Activated naive CD4-positive, alpha-beta T cell treated with anti-CD3 and anti-CD28 coated beads, Interleukin-2, amount 10 ng/mL, durations not matched to agents 7 days and 5 days (primary cell): ENCODE measurements at regions not wholly inside any gene's neighbourhood (a gene's known extent, or its start where the extent isn't known, plus 50 kb on each side); places are given as distances from the start of the nearest gene placed in this dataset.

ENCODE experiments used
- CTCF ChIA-PET: fragments of 350-600 bp; sonication (Branson Sonifier 250); formaldehyde crosslinking; loops from one replicate; lab custom pipeline; 2021; ENCODE audit warnings: antibody characterized with exemption; lab: Charles Lee
- DNase-seq: peaks from one replicate; pipeline ENCODE4 v3.0.0-alpha.2; 2020
- H3K27ac Mint-ChIP-seq: one replicate; pipeline ENCODE4 v1.8.0; 2021; ENCODE audit warnings: mild to moderate bottlenecking, moderate library complexity, mixed read lengths
- H3K27me3 Mint-ChIP-seq: one replicate; pipeline ENCODE4 v1.8.0; 2021; ENCODE audit warnings: mild to moderate bottlenecking, mixed read lengths
- H3K36me3 Mint-ChIP-seq: one replicate; pipeline ENCODE4 v1.8.0; 2021; ENCODE audit warnings: mixed read lengths
- H3K4me1 Mint-ChIP-seq: one replicate; pipeline ENCODE4 v1.8.0; 2021; ENCODE audit warnings: mixed read lengths
- H3K4me3 Mint-ChIP-seq: one replicate; pipeline ENCODE4 v1.8.0; 2021; ENCODE audit warnings: mild to moderate bottlenecking, moderate library complexity, mixed read lengths
- H3K9me3 Mint-ChIP-seq: one replicate; pipeline ENCODE4 v1.8.0; 2021; ENCODE audit warnings: mixed read lengths

GRCh38 chr7:80082213-80082612, 52.4 kb upstream of the GNAI1 start:
- no peaks in the 10 kb centered on the region for H3K27me3 Mint-ChIP-seq
- no peak for DNase-seq
- no peak overlapping the region for H3K4me3 Mint-ChIP-seq
- CTCF ChIA-PET = no interaction called here
- H3K4me1 Mint-ChIP-seq = peaks cover 11% of the 10 kb centered on the region
- H3K36me3 Mint-ChIP-seq = no peaks in the 10 kb centered on the region
- H3K27ac Mint-ChIP-seq = no peak overlapping the region
- no peaks in the 10 kb centered on the region for H3K9me3 Mint-ChIP-seq

GRCh38 chr7:80078886-80079285, 55.7 kb upstream of the GNAI1 start:
- Mint-ChIP-seq H3K4me3 (no peak overlapping the region), H3K4me1 (peaks cover 11% of the 10 kb centered on the region), H3K27me3 (no peaks in the 10 kb centered on the region), H3K36me3 (no peaks in the 10 kb centered on the region), H3K27ac (no peak overlapping the region), H3K9me3 (no peaks in the 10 kb centered on the region)
- CTCF ChIA-PET = interaction anchor here (0.6 to 1.1 kb wide), 2 partner anchors 18 to 23 kb away, joined by 3 read pairs; no protein-coding TSS in a partner anchor
- no peak for DNase-seq

GRCh38 chr7:80078159-80078731, 56.4 kb upstream of the GNAI1 start:
- CTCF ChIA-PET = interaction anchor here (0.6 to 1.1 kb wide), 2 partner anchors 18 to 23 kb away, joined by 3 read pairs; no protein-coding TSS in a partner anchor
- no peaks in the 10 kb centered on the region for H3K9me3 Mint-ChIP-seq
- H3K27ac Mint-ChIP-seq = no peak overlapping the region
- H3K4me3 Mint-ChIP-seq = peak overlapping the region; percentile 64
- DNase-seq = no peak
- H3K4me1 Mint-ChIP-seq = peaks cover 11% of the 10 kb centered on the region
- no peaks in the 10 kb centered on the region for H3K27me3 Mint-ChIP-seq
- H3K36me3 Mint-ChIP-seq = no peaks in the 10 kb centered on the region

GRCh38 chr7:80070391-80070790, 64.2 kb upstream of the GNAI1 start:
- Mint-ChIP-seq H3K9me3 (peaks cover 3% of the 10 kb centered on the region), H3K27ac (no peak overlapping the region), H3K36me3 (no peaks in the 10 kb centered on the region), H3K27me3 (no peaks in the 10 kb centered on the region), H3K4me3 (no peak overlapping the region), H3K4me1 (no peaks in the 10 kb centered on the region)
- CTCF ChIA-PET = interaction anchor here (1.6 kb wide), 1 partner anchor 9 kb away, joined by 4 read pairs; no protein-coding TSS in a partner anchor
- DNase-seq = no peak

- no peaks in the 10 kb centered on the region for H3K27me3 Mint-ChIP-seq
- no peak overlapping the region for H3K27ac Mint-ChIP-seq
- DNase-seq = no peak
- H3K36me3 Mint-ChIP-seq = no peaks in the 10 kb centered on the region
- CTCF ChIA-PET = no interaction called here
- H3K4me1 Mint-ChIP-seq = no peaks in the 10 kb centered on the region
- peaks cover 3% of the 10 kb centered on the region for H3K9me3 Mint-ChIP-seq
- H3K4me3 Mint-ChIP-seq = no peak overlapping the region
Measured at GRCh38 chr7:80066639-80067038, 68.0 kb upstream of the GNAI1 start.

- Mint-ChIP-seq H3K4me3 (no peak overlapping the region), H3K27ac (no peak overlapping the region), H3K36me3 (no peaks in the 10 kb centered on the region), H3K9me3 (peaks cover 3% of the 10 kb centered on the region), H3K27me3 (no peaks in the 10 kb centered on the region), H3K4me1 (no peaks in the 10 kb centered on the region)
- CTCF ChIA-PET = interaction anchor here (0.9 kb wide), 1 partner anchor 23 kb away, joined by 3 read pairs; no protein-coding TSS in a partner anchor
- DNase-seq = no peak
Measured at GRCh38 chr7:80063834-80064233, 70.8 kb upstream of the GNAI1 start.

- H3K4me1 Mint-ChIP-seq = no peaks in the 10 kb centered on the region
- H3K36me3 Mint-ChIP-seq = no peaks in the 10 kb centered on the region
- CTCF ChIA-PET = interaction anchor here (0.6 to 1.4 kb wide), 4 partner anchors 11 to 603 kb away, joined by 3 to 4 read pairs (median 4); no protein-coding TSS in a partner anchor
- no peak overlapping the region for H3K27ac Mint-ChIP-seq
- no peaks in the 10 kb centered on the region for H3K27me3 Mint-ChIP-seq
- DNase-seq = no peak
- H3K9me3 Mint-ChIP-seq = no peaks in the 10 kb centered on the region
- no peak overlapping the region for H3K4me3 Mint-ChIP-seq
Measured at GRCh38 chr7:80060218-80060806, 74.3 kb upstream of the GNAI1 start.

- Mint-ChIP-seq H3K4me1 (no peaks in the 10 kb centered on the region), H3K4me3 (no peak overlapping the region), H3K27me3 (no peaks in the 10 kb centered on the region), H3K27ac (no peak overlapping the region), H3K9me3 (no peaks in the 10 kb centered on the region), H3K36me3 (no peaks in the 10 kb centered on the region)
- no peak for DNase-seq
- CTCF ChIA-PET = no interaction called here
Measured at GRCh38 chr7:80057488-80057887, 77.1 kb upstream of the GNAI1 start.

- CTCF ChIA-PET = no interaction called here
- no peak for DNase-seq
- Mint-ChIP-seq H3K36me3 (no peaks in the 10 kb centered on the region), H3K27me3 (no peaks in the 10 kb centered on the region), H3K4me3 (no peak overlapping the region), H3K4me1 (no peaks in the 10 kb centered on the region), H3K27ac (no peak overlapping the region), H3K9me3 (no peaks in the 10 kb centered on the region)
Measured at GRCh38 chr7:80054356-80054755, 80.3 kb upstream of the GNAI1 start.

- Mint-ChIP-seq H3K27me3 (no peaks in the 10 kb centered on the region), H3K9me3 (no peaks in the 10 kb centered on the region), H3K4me3 (no peak overlapping the region), H3K36me3 (no peaks in the 10 kb centered on the region), H3K4me1 (no peaks in the 10 kb centered on the region), H3K27ac (no peak overlapping the region)
- DNase-seq = no peak
- CTCF ChIA-PET = no interaction called here
Measured at GRCh38 chr7:80053124-80053523, 81.5 kb upstream of the GNAI1 start.

GRCh38 chr7:80047856-80048459, 86.7 kb upstream of the GNAI1 start:
- H3K9me3 Mint-ChIP-seq = peaks cover 2% of the 10 kb centered on the region
- H3K27ac Mint-ChIP-seq = no peak overlapping the region
- CTCF ChIA-PET = no interaction called here
- DNase-seq = no peak
- no peak overlapping the region for H3K4me3 Mint-ChIP-seq
- H3K36me3 Mint-ChIP-seq = no peaks in the 10 kb centered on the region
- H3K27me3 Mint-ChIP-seq = no peaks in the 10 kb centered on the region
- no peaks in the 10 kb centered on the region for H3K4me1 Mint-ChIP-seq

- CTCF ChIA-PET = interaction anchor here (0.8 kb wide), 1 partner anchor 29 kb away, joined by 3 read pairs; no protein-coding TSS in a partner anchor
- H3K27ac Mint-ChIP-seq = no peak overlapping the region
Measured at GRCh38 chr7:80047032-80047431, 87.6 kb upstream of the GNAI1 start.

GRCh38 chr7:80044796-80045195, 89.8 kb upstream of the GNAI1 start:
- Mint-ChIP-seq H3K4me1 (no peaks in the 10 kb centered on the region), H3K9me3 (peaks cover 2% of the 10 kb centered on the region), H3K27ac (no peak overlapping the region), H3K27me3 (no peaks in the 10 kb centered on the region), H3K36me3 (no peaks in the 10 kb centered on the region), H3K4me3 (no peak overlapping the region)
- CTCF ChIA-PET = no interaction called here
- DNase-seq = no peak

More at GRCh38 chr7:80047032-80047431, 87.6 kb upstream of the GNAI1 start:
- Mint-ChIP-seq H3K4me3 (no peak overlapping the region), H3K36me3 (no peaks in the 10 kb centered on the region), H3K27me3 (no peaks in the 10 kb centered on the region), H3K4me1 (no peaks in the 10 kb centered on the region), H3K9me3 (peaks cover 2% of the 10 kb centered on the region)
- no peak for DNase-seq

GRCh38 chr7:80040752-80041151, 93.9 kb upstream of the GNAI1 start:
- Mint-ChIP-seq H3K9me3 (peaks cover 2% of the 10 kb centered on the region), H3K27me3 (no peaks in the 10 kb centered on the region), H3K4me3 (no peak overlapping the region), H3K4me1 (no peaks in the 10 kb centered on the region), H3K27ac (no peak overlapping the region), H3K36me3 (no peaks in the 10 kb centered on the region)
- CTCF ChIA-PET = interaction anchor here (1.0 kb wide), 1 partner anchor 24 kb away, joined by 3 read pairs; no protein-coding TSS in a partner anchor
- no peak for DNase-seq
